A673 (cell line): ENCODE measurements at regions not wholly inside any gene's neighbourhood (a gene's known extent, or its start where the extent isn't known, plus 50 kb on each side); places are given as distances from the start of the nearest gene placed in this dataset.

Experiments
- BruUV-seq: library from RNA; stranded (reverse); fragments of 400-500 nt; replicated peaks from 2 replicates; lab custom pipeline; 2021; lab: Mats Ljungman, UMichigan
- CTCF ChIA-PET: fragments of 300-600 bp; sonication (Branson Sonifier 250); formaldehyde crosslinking; loops from one replicate; lab custom pipeline; 2022; ENCODE audit warnings: antibody characterized with exemption; lab: Charles Lee
- POLR2A ChIA-PET: fragments of 300-600 bp; sonication (Branson Sonifier 250); formaldehyde crosslinking; loops from one replicate; lab custom pipeline; 2022; ENCODE audit warnings: antibody characterized with exemption; ENCODE audit not compliant: low non-redundant PET; lab: Charles Lee
- DNase-seq: peaks from one replicate; pipeline ENCODE4 v3.0.0-alpha.2; 2015; ENCODE audit warnings: low spot score
- H3K27ac ChIP-seq: fragments of 200-600 bp; sonication (generic); 2 replicates; pipeline ENCODE4 v1.5.1; 2016; ENCODE audit warnings: mixed run types, low read depth, mild to moderate bottlenecking, mixed read lengths, antibody characterized with exemption, low read length; ENCODE audit not compliant: poor library complexity, severe bottlenecking
- H3K27me3 ChIP-seq: fragments of 200-600 bp; sonication (generic); replicated peaks from 2 replicates; pipeline ENCODE4 v1.6.1; 2017; ENCODE audit warnings: mixed run types, low read depth, mild to moderate bottlenecking, mixed read lengths, antibody characterized with exemption, low read length; ENCODE audit not compliant: insufficient read depth, poor library complexity
- H3K36me3 ChIP-seq: fragments of 200-600 bp; sonication (generic); 2 replicates; pipeline ENCODE4 v1.6.1; 2016; ENCODE audit warnings: mixed run types, mild to moderate bottlenecking, mixed read lengths, antibody characterized with exemption, low read length; ENCODE audit not compliant: insufficient read depth, poor library complexity, severe bottlenecking
- H3K4me1 ChIP-seq: fragments of 200-600 bp; sonication (generic); 2 replicates; pipeline ENCODE4 v1.6.1; 2017; ENCODE audit warnings: mixed run types, mild to moderate bottlenecking, mixed read lengths, antibody characterized with exemption, low read length; ENCODE audit not compliant: insufficient read depth, poor library complexity, severe bottlenecking
- H3K4me3 ChIP-seq: fragments of 200-600 bp; sonication (generic); 2 replicates; pipeline ENCODE4 v1.5.1; 2016; ENCODE audit warnings: low read depth, mixed run types, mild to moderate bottlenecking, mixed read lengths, low read length; ENCODE audit not compliant: poor library complexity, severe bottlenecking
- H3K9me3 ChIP-seq: fragments of 200-600 bp; sonication (generic); 2 replicates; pipeline ENCODE4 v1.6.1; 2016; ENCODE audit warnings: mixed run types, low read depth, mild to moderate bottlenecking, mixed read lengths, antibody characterized with exemption, low read length; ENCODE audit not compliant: poor library complexity, severe bottlenecking
- CTCF ChIP-seq: fragments of 300-800, 200-600 bp; sonication (generic); conservative IDR thresholded peaks from 2 replicates; pipeline ENCODE4 v1.5.1; 2017; ENCODE audit warnings: low read depth, mild to moderate bottlenecking, antibody characterized with exemption, low read length, moderate library complexity, mixed read lengths
- EZH2 ChIP-seq: fragments of 200-600 bp; sonication (generic); IDR thresholded peaks from 2 replicates; pipeline ENCODE4 v1.6.1; 2017; ENCODE audit warnings: borderline replicate concordance, low read depth, mild to moderate bottlenecking, mixed read lengths, antibody characterized with exemption, low read length; ENCODE audit not compliant: poor library complexity, severe bottlenecking
- intact Hi-C: fragments of 100-400 bp; cut with micrococcal nuclease; formaldehyde crosslinking; loops from one replicate; pipeline ENCODE4 v1.10.0; 2022; ENCODE audit not compliant: unreplicated experiment

GRCh38 chr21:20572582-20572981 is 425.6 kb upstream of the NCAM2 start:
- CTCF ChIA-PET = no interaction called here
- BruUV-seq = no TSS peak
- intact Hi-C loops = no loop called here

GRCh38 chr21:20581361-20581760 is 416.8 kb upstream of the NCAM2 start:
- intact Hi-C loops = no loop called here
- Histone ChIP-seq H3K4me3 (no peak overlapping the region), H3K4me1 (no peaks in the 10 kb centered on the region), H3K9me3 (no peaks in the 10 kb centered on the region), H3K36me3 (no peaks in the 10 kb centered on the region), H3K27ac (no peak overlapping the region), H3K27me3 (no peaks in the 10 kb centered on the region)
- TF ChIP-seq EZH2 (no peak), CTCF (no peak)
- BruUV-seq = no TSS peak
- ChIA-PET POLR2A (interaction anchor here (0.6 kb wide), 1 partner anchor 1676 kb away, joined by 3 read pairs; no protein-coding TSS in a partner anchor), CTCF (no interaction called here)
- no peak for DNase-seq

More at GRCh38 chr21:20572582-20572981, 425.6 kb upstream of the NCAM2 start:
- H3K27me3 ChIP-seq = no peaks in the 10 kb centered on the region
- peaks cover 8% of the 10 kb centered on the region for H3K9me3 ChIP-seq
- no peak overlapping the region for H3K27ac ChIP-seq
- DNase-seq = no peak
- H3K36me3 ChIP-seq = no peaks in the 10 kb centered on the region
- H3K4me3 ChIP-seq = no peak overlapping the region
- TF ChIP-seq EZH2 (no peak), CTCF (no peak)
- POLR2A ChIA-PET = no interaction called here
- no peaks in the 10 kb centered on the region for H3K4me1 ChIP-seq

GRCh38 chr21:20591284-20591683 is 406.9 kb upstream of the NCAM2 start:
- ChIA-PET CTCF (no interaction called here), POLR2A (no interaction called here)
- Histone ChIP-seq H3K4me3 (no peak overlapping the region), H3K4me1 (no peaks in the 10 kb centered on the region), H3K9me3 (no peaks in the 10 kb centered on the region), H3K27ac (no peak overlapping the region), H3K27me3 (no peaks in the 10 kb centered on the region), H3K36me3 (no peaks in the 10 kb centered on the region)
- intact Hi-C loops = no loop called here
- no TSS peak for BruUV-seq
- TF ChIP-seq EZH2 = no peak
- no peak for TF ChIP-seq CTCF
- no peak for DNase-seq
